IMR-90 (cell line): ENCODE measurements at regions not wholly inside any gene's neighbourhood (a gene's known extent, or its start where the extent isn't known, plus 50 kb on each side); places are given as distances from the start of the nearest gene placed in this dataset.
"Not testable (repeated sequence)": the region's sequence is repeated elsewhere in the genome, so short reads cannot be mapped to it uniquely, and the experiment has no call there.

Experiments used
- ATAC-seq: fragments of 200-7000 bp; cut with Tn5 transposase; 2 replicates; pipeline ENCODE4 v1.9.1; 2020; ENCODE audit warnings: low read depth, mild to moderate bottlenecking, moderate library complexity
- BruUV-seq: library from RNA; stranded (reverse); fragments of 400-500 nt; replicated peaks from 2 replicates; lab custom pipeline; 2021; lab: Mats Ljungman, UMichigan
- CTCF ChIA-PET: fragments of 300-600 bp; formaldehyde crosslinking; extraction: SDS; loops from one replicate; lab custom pipeline; 2021; ENCODE audit warnings: antibody characterized with exemption; lab: Yijun Ruan, JAX
- POLR2A ChIA-PET: fragments of 300-600 bp; sonication (Branson Sonifier 250); formaldehyde crosslinking; loops from one replicate; lab custom pipeline; 2022; ENCODE audit warnings: antibody characterized with exemption; ENCODE audit not compliant: unreplicated experiment; lab: Charles Lee
- DNase-seq: peaks from one replicate; pipeline ENCODE4 v3.0.0; 2013
- H2AFZ ChIP-seq: replicated peaks from 2 replicates; pipeline ENCODE3; 2013; ENCODE audit warnings: low read length, mild to moderate bottlenecking; ENCODE audit not compliant: poor library complexity
- H2AK5ac ChIP-seq: 2 replicates; pipeline ENCODE4 v1.6.1; 2013; ENCODE audit warnings: low read depth, low read length, inconsistent platforms
- H2AK9ac ChIP-seq: replicated peaks from 2 replicates; pipeline ENCODE3; 2013; ENCODE audit warnings: mild to moderate bottlenecking, low read depth, low read length, moderate library complexity; ENCODE audit not compliant: poor library complexity
- H2BK120ac ChIP-seq: 2 replicates; pipeline ENCODE4 v1.6.1; 2013; ENCODE audit warnings: low read depth, low read length, inconsistent platforms
- H2BK15ac ChIP-seq: 3 replicates; pipeline ENCODE4 v1.6.1; 2013; ENCODE audit warnings: low read depth, low read length, inconsistent platforms
- H2BK20ac ChIP-seq: 2 replicates; pipeline ENCODE4 v1.6.1; 2013; ENCODE audit warnings: low read depth, mild to moderate bottlenecking, inconsistent platforms, low read length, moderate library complexity
- H2BK5ac ChIP-seq: 2 replicates; pipeline ENCODE4 v1.6.1; 2013; ENCODE audit warnings: mild to moderate bottlenecking, low read depth, low read length, inconsistent platforms; ENCODE audit not compliant: poor library complexity, severe bottlenecking
- H3K14ac ChIP-seq: replicated peaks from 2 replicates; pipeline ENCODE4 v1.6.1; 2013; ENCODE audit warnings: low read depth, low read length, inconsistent platforms
- H3K18ac ChIP-seq: 2 replicates; pipeline ENCODE4 v1.6.1; 2013; ENCODE audit warnings: low read depth, low read length, control low read depth
- H3K23ac ChIP-seq: 2 replicates; pipeline ENCODE4 v1.6.1; 2013; ENCODE audit warnings: low read depth, low read length, inconsistent platforms
- H3K27ac ChIP-seq: 2 replicates; pipeline ENCODE4 v1.5.1; 2013; ENCODE audit warnings: mild to moderate bottlenecking, control low read depth, low read length; ENCODE audit not compliant: insufficient read depth
- H3K27me3 ChIP-seq: 2 replicates; pipeline ENCODE4 v1.6.1; 2013; ENCODE audit warnings: low read length; ENCODE audit not compliant: control insufficient read depth, insufficient read depth
- H3K36me3 ChIP-seq: 2 replicates; pipeline ENCODE4 v1.6.1; 2013; ENCODE audit warnings: low read length, mixed read lengths; ENCODE audit not compliant: control insufficient read depth, insufficient read depth
- H3K4ac ChIP-seq: 2 replicates; pipeline ENCODE4 v1.6.1; 2013; ENCODE audit warnings: low read depth, low read length, inconsistent platforms
- H3K4me1 ChIP-seq: 2 replicates; pipeline ENCODE4 v1.6.1; 2013; ENCODE audit warnings: low read length, mixed read lengths; ENCODE audit not compliant: control insufficient read depth, insufficient read depth
- H3K4me2 ChIP-seq: 2 replicates; pipeline ENCODE4 v1.6.1; 2013; ENCODE audit warnings: low read depth, mild to moderate bottlenecking, control low read depth, low read length, moderate library complexity
- H3K4me3 ChIP-seq: 2 replicates; pipeline ENCODE4 v1.5.1; 2013; ENCODE audit warnings: low read depth, mild to moderate bottlenecking, control low read depth, low read length, moderate library complexity; ENCODE audit not compliant: insufficient read depth
- H3K56ac ChIP-seq: 2 replicates; pipeline ENCODE4 v1.6.1; 2013; ENCODE audit warnings: low read length, inconsistent platforms; ENCODE audit not compliant: insufficient read depth; ENCODE audit errors: extremely low read depth
- H3K79me1 ChIP-seq, 2 experiments: 2 replicates each; pipeline ENCODE4 v1.6.1; 2013; ENCODE audit warnings: low read length in 2 of 2, inconsistent platforms in 1 of 2, low read depth in 1 of 2
- H3K9ac ChIP-seq: 2 replicates; pipeline ENCODE4 v1.6.1; 2013; ENCODE audit warnings: low read depth, low read length, control low read depth
- H3K9me1 ChIP-seq: 2 replicates; pipeline ENCODE4 v1.6.1; 2013; ENCODE audit warnings: low read length, inconsistent platforms; ENCODE audit not compliant: insufficient read depth
- H3K9me3 ChIP-seq: 2 replicates; pipeline ENCODE4 v1.6.1; 2013; ENCODE audit warnings: low read length; ENCODE audit not compliant: control insufficient read depth, insufficient read depth
- H4K20me1 ChIP-seq: 2 replicates; pipeline ENCODE4 v1.6.1; 2013; ENCODE audit warnings: low read length, inconsistent platforms; ENCODE audit not compliant: insufficient read depth
- H4K5ac ChIP-seq: 2 replicates; pipeline ENCODE4 v1.6.1; 2013; ENCODE audit warnings: mild to moderate bottlenecking, low read depth, low read length, control low read depth
- H4K8ac ChIP-seq, 2 experiments: 2 replicates each; pipeline ENCODE4 v1.6.1; 2013; ENCODE audit warnings: low read depth in 2 of 2, low read length in 2 of 2, control low read depth in 1 of 2, inconsistent platforms in 1 of 2
- H4K91ac ChIP-seq: 2 replicates; pipeline ENCODE4 v1.6.1; 2013; ENCODE audit warnings: low read depth, low read length, inconsistent platforms; ENCODE audit not compliant: insufficient read depth
- CEBPB ChIP-seq: IDR thresholded peaks from 2 replicates; pipeline ENCODE4 v1.6.1; 2012; ENCODE audit warnings: low read depth, low read length, improper control_type of control experiment
- FOS ChIP-seq: fragments of 150-350 bp; IDR thresholded peaks from 2 replicates; pipeline ENCODE4 v1.6.1; 2016; ENCODE audit warnings: low read depth, low read length
- RCOR1 ChIP-seq: IDR thresholded peaks from 2 replicates; pipeline ENCODE4 v1.6.1; 2012; ENCODE audit warnings: mild to moderate bottlenecking, low read length, improper control_type of control experiment; ENCODE audit not compliant: insufficient replicate concordance
- WGBS, 2 experiments: methylation state at CpG; one replicate each; pipeline versions ENCODE4 v1.1.5 to v1.1.7; 2013; ENCODE audit warnings: missing lambda C conversion rate in 2 of 2; ENCODE audit not compliant: insufficient read length in 1 of 2; ENCODE audit errors: extremely low coverage in 2 of 2; 5-methylcytosine and 5-hydroxymethylcytosine counted together
- dilution Hi-C: fragments of 300-500 bp; cut with HindIII; formaldehyde crosslinking; loops from one replicate; pipeline ENCODE4 v1.14.3; 2018; ENCODE audit warnings: low sequenced_read_pairs; ENCODE audit not compliant: unreplicated experiment
- in situ Hi-C: fragments of 300-500 bp; cut with MboI; formaldehyde crosslinking; loops from 3 replicates; pipeline ENCODE4 v1.14.3; 2019; ENCODE audit warnings: low sequenced_read_pairs, inconsistent platforms, mixed read lengths
- intact Hi-C: fragments of 100-400 bp; cut with micrococcal nuclease; formaldehyde crosslinking; loops from 2 replicates; pipeline ENCODE4 v1.10.0; 2022

DNA sequence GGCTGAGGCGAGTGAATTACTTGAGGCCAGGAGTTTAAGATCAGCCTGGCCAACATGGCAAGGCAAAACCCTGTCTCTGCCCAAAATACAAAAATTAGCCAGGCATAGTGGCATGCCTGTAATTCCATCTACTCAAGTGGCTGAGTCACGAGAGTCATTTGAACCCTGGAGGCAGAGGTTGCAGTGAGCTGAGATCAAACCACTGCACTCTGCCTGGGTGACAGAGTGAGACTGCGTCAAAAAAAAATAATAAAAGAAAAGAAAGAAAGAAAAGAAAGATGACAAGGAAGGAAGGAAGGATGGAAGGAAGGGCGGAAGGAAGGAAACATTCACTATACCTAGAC is 159.6 kb upstream of the CNOT2 start:
- in situ Hi-C loops (no loop called here), dilution Hi-C loops (no loop called here), intact Hi-C loops (no loop called here)
- Histone ChIP-seq H3K4me1 (no peaks in the 10 kb centered on the region), H3K79me1 (no peaks in the 10 kb centered on the region), H3K36me3 (no peaks in the 10 kb centered on the region), H3K9me3 (no peaks in the 10 kb centered on the region), H3K18ac (no peak overlapping the region), H2BK15ac (no peak overlapping the region), H3K14ac (no peak overlapping the region), H2AK9ac (no peak overlapping the region), H3K27ac (no peak overlapping the region), H3K23ac (no peak overlapping the region), H3K27me3 (no peaks in the 10 kb centered on the region), H3K56ac (no peak overlapping the region), H2BK20ac (no peak overlapping the region), H2AFZ (no peak overlapping the region), H4K5ac (no peak overlapping the region), H2BK120ac (no peak overlapping the region), H3K4me3 (no peak overlapping the region), H3K4me2 (no peak overlapping the region), H3K4ac (no peak overlapping the region), H4K8ac (no peak overlapping the region), H4K91ac (no peak overlapping the region), H3K9ac (no peak overlapping the region), H3K9me1 (no peaks in the 10 kb centered on the region), H2AK5ac (no peak overlapping the region), H4K20me1 (no peaks in the 10 kb centered on the region), H2BK5ac (no peak overlapping the region)
- ATAC-seq (no peak), DNase-seq (no peak)
- CTCF ChIA-PET, result no interaction called here
- TF ChIP-seq RCOR1 (no peak), FOS (no peak), CEBPB (no peak)
- WGBS, 2 experiments, result no CpG with 5 or more reads among the region's 4 CpGs
- POLR2A ChIA-PET, result no interaction called here
- BruUV-seq, result no TSS peak

DNA sequence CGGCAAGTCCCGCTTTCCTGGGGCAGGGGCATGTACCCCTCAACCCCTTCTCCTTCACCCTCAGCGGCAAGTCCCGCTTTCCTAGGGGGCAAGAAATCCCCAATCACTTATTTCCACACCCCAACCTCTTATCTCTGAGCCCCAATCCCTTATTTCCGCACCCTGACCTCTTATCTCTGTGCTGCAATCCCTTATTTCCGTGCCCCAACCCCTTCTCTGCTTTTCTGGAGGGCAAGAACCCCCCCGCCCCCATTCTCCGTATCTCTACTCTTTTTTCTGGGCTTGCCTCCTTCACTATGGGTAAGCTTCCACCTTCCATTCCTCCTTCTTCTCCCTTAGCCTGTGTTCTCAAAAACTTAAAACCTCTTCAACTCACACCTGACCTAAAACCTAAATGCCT is 156.9 kb upstream of the CNOT2 start:
- not testable (repeated sequence) for DNase-seq

More for the DNA sequence above, 156.9 kb upstream of the CNOT2 start:
- H3K14ac ChIP-seq, H3K79me1 ChIP-seq, H3K4me3 ChIP-seq, H3K23ac ChIP-seq, in situ Hi-C loops, H2BK15ac ChIP-seq, H4K5ac ChIP-seq, H3K9ac ChIP-seq, H3K4me2 ChIP-seq, H3K27me3 ChIP-seq, H3K9me3 ChIP-seq, H3K56ac ChIP-seq, POLR2A ChIA-PET, H4K91ac ChIP-seq, H2BK120ac ChIP-seq, H2AFZ ChIP-seq, BruUV-seq, H4K8ac ChIP-seq, CTCF ChIA-PET, dilution Hi-C loops, H3K4ac ChIP-seq, H3K27ac ChIP-seq, H3K18ac ChIP-seq, H2AK5ac ChIP-seq, H2BK20ac ChIP-seq, ATAC-seq, H4K20me1 ChIP-seq, H3K9me1 ChIP-seq, H2AK9ac ChIP-seq, H3K4me1 ChIP-seq, intact Hi-C loops, H3K36me3 ChIP-seq, H2BK5ac ChIP-seq: not testable (repeated sequence)
- 71% methylated on average over 5 of the region's 8 CpGs; no CpG with 5 or more reads in 1 of the 2 experiments for whole genome bisulfite sequencing, 2 experiments
